Breast epithelium (tissue), 3 donors: ENCODE measurements at regions not wholly inside any gene's neighbourhood (a gene's known extent, or its start where the extent isn't known, plus 50 kb on each side); places are given as distances from the start of the nearest gene placed in this dataset.

ENCODE experiments used
- POLR2A ChIP-seq: fragments of 450-650 bp; IDR thresholded peaks from one replicate; pipeline ENCODE4 v1.6.1; 2016; ENCODE audit warnings: antibody characterized with exemption, mild to moderate bottlenecking, moderate library complexity
- POLR2AphosphoS5 ChIP-seq, 3 donors: sonication (generic); formaldehyde crosslinking; IDR thresholded peaks; one replicate each; pipeline ENCODE4 v1.6.1; 2017; ENCODE audit warnings: antibody characterized with exemption in 3 of 3

GRCh38 chr2:41504532-41504931 is 543.3 kb upstream of the PKDCC start:
- no peak for TF ChIP-seq POLR2AphosphoS5 (IDR thresholded peaks at IDR 0.05)
- TF ChIP-seq POLR2A = no peak
